ENCODE measurements at regions not wholly inside any gene's neighbourhood (a gene's known extent, or its start where the extent isn't known, plus 50 kb on each side); places are given as distances from the start of the nearest gene placed in this dataset.
"Not testable (repeated sequence)": the region's sequence is repeated elsewhere in the genome, so short reads cannot be mapped to it uniquely, and the experiment has no call there.

DNA sequence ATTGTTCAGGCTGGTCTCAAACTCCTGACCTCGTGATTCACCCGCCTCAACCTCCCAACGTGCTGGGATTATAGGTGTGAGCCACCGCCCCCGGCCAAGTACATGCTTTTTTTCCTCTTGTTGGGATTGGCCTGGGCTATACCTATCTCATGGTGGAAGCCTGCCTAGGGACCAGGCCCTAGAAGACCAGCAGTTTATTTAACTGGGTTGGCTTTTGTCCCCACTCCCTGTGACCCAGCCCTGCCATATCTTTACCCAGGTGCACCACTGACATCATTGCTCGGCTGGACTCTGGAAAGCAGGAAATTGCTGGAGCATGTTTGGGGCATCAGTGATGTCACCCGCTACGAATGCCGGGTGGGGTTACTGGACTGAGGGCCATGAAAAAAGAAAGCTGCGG, 955.5 kb downstream of the SPATA31A6 start:
- H3K4me1 ChIP-seq; intact Hi-C loops (cut with DNase I); FAIRE-seq; H3K27me3 ChIP-seq; H3K4me3 ChIP-seq; H3K9me3 ChIP-seq; ATAC-seq; H3K27ac ChIP-seq; H3K36me3 ChIP-seq; DNase-seq: not testable (repeated sequence)
- WGBS, 2 donors: 66 to 67% methylated on average over 4 to 6 of the region's 10 CpGs

- FAIRE-seq; H3K27ac ChIP-seq; H3K4me3 ChIP-seq; H3K9me3 ChIP-seq; H3K27me3 ChIP-seq; H3K36me3 ChIP-seq; H3K4me1 ChIP-seq; ATAC-seq; intact Hi-C loops (cut with DNase I); DNase-seq: not testable (repeated sequence)
- 70 to 76% methylated on average over 2 of the region's 5 CpGs for WGBS, 2 donors
These were observed 955.9 kb downstream of the SPATA31A6 start for GRCh38 chr9:43139349-43139748.

DNA sequence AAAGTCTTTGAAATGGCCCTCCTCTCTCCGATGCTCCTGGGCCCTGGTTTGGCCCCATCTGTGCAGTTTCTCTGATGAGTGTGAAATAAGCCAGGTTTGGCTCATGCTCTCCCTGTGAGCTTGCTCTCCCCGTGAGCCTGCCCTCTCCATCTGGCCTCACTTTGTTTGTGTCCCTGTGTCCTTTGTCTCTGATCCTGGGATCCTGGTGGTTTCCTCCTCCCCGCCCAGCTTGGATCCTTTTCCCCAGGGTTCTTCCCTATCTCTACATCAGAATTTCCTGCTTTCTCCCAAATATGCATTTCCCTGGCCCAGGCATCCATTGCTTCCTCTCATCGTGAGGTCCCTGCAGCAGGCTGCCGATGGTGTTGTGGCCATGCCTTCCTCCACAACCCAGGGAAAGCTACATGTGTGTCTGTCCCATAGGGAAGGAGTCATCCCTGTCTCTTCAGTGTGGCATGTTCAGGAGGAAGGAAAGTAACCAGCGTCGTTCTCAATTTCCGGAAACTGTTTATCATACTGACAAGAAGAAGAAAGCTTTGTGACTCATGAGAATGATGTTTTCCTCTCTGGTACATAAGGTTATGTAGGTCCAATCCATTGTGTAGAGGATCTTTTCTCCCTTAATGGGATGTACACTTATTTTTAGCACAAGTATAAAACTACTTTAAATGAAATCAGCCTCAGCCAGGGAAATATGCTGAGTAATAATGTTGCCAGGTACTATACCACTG, 956.6 kb downstream of the SPATA31A6 start:
- FAIRE-seq; H3K4me1 ChIP-seq; intact Hi-C loops (cut with DNase I); H3K27ac ChIP-seq; H3K4me3 ChIP-seq; DNase-seq; H3K27me3 ChIP-seq; H3K9me3 ChIP-seq; H3K36me3 ChIP-seq; ATAC-seq: not testable (repeated sequence)
- 64 to 74% methylated on average over 8 of the region's 8 CpGs for WGBS, 2 donors
